Activated gamma-delta T cell treated with Interleukin-2 at 50 U/mL for 16 hours (primary cell): ENCODE measurements at regions not wholly inside any gene's neighbourhood (a gene's known extent, or its start where the extent isn't known, plus 50 kb on each side); places are given as distances from the start of the nearest gene placed in this dataset.
"Not testable (repeated sequence)": the region's sequence is repeated elsewhere in the genome, so short reads cannot be mapped to it uniquely, and the experiment has no call there.

Experiments used
- DNase-seq: peaks from one replicate; pipeline ENCODE4 v3.0.0-alpha.2; 2020

GRCh38 chr6:16039892-16040627 is 88.8 kb upstream of the MYLIP start:
- DNase-seq, result not testable (repeated sequence)

- DNase-seq, result no peak
Observed at GRCh38 chr6:16038938-16039337, 89.9 kb upstream of the MYLIP start.

DNA sequence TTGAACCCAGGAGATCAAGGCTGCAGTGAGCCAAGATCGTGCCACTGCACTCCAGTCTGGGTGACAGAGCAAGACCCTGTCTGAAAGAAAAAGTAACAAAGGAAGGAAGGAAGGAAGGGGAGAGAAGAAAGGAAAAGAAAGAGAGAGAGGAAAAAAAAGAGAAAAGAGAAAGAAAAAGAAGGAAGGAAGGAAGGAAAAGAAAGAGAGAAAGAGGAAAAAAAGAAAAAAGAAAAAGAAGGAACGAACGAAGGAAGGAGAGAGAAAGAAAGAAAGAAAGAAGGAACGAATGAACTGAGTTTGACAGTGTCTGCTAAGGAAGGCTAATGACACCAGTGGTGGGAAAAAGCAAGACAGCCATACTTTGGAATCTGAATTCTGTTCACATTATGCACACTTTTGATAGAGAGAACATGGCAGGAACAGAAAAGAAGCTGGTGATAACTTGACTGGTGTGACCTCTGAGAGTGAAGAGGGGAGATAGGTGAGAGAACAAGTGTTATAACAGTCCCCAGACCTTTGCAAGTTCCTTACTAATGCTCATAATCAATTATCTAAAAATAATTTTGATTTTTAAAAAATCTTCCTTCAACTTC is 93.3 kb upstream of the MYLIP start:
- no peak for DNase-seq

DNA sequence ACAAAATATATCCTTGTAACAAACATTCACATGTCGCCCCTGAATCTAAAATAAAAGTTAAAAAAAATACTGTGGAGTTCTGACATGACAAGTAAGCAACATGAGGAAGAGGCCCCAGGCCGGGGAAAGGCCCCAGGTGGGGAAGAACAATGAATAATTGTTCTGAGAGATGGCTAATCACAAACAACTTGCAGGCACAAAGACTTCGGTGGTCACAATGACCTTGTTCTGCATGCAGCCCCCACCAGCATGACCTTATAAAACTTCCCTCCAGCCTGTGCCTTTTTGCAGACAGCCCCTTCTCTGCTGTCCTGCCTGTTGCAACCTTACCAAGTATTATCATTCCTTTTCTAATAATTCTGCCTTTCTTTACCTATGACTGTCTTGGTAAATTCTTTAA is 95.7 kb upstream of the MYLIP start:
- DNase-seq, result no peak

DNA sequence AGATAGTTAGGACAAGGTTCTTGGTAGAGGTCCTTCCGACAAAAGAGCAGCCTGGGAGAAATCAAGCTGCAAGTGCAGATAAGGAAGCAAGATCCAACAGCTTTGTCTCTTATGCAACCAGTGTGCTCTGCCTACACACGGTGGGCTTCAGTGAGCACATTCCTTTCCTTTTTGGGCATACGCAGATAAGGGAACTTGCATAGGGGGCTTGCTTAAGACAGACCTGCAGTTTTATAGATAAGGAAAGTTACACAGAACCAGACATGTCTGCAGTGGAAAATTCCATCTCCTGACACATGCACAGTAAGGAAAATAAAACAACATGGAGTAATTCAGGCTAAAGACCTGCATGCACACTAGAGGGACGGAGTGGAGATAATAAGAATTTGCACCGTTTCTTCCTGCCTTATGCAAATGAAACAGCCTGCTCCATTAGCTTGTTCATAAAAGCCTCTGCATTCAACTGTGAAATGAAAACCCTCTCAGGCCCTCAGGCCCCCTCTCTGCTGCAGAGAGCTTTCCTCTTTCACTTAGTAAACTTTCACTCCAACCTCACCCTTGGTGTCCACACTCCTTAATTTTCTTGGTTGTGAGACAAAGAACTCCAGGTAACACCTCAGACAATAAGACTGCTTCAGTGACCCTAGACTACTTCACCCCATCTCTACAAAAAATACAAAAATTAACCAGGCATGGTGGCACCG is 97.5 kb upstream of the MYLIP start:
- DNase-seq, result no peak

DNA sequence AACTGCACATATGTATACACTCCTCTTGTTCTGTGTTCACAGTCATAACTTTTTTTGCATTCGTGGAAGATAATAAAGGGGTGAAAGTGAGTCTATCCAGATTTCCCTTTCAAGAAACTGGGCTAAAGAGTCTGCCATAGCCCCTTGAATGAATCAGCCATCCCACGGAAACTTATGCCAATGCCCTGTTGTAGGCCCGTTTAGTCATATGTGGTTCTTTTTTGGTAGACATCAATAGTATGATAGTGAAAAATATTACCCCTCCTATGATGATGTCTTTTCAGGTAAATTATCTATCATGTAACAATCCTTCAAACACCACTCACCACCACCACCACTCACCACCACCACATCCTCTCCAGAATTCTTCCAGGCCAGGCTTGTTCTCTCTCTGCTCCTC is 99.9 kb upstream of the MYLIP start:
- no peak for DNase-seq

GRCh38 chr6:16020259-16020658 is 108.6 kb upstream of the MYLIP start:
- DNase-seq, result no peak

GRCh38 chr6:16019462-16019861 is 109.4 kb upstream of the MYLIP start:
- no peak for DNase-seq

DNA sequence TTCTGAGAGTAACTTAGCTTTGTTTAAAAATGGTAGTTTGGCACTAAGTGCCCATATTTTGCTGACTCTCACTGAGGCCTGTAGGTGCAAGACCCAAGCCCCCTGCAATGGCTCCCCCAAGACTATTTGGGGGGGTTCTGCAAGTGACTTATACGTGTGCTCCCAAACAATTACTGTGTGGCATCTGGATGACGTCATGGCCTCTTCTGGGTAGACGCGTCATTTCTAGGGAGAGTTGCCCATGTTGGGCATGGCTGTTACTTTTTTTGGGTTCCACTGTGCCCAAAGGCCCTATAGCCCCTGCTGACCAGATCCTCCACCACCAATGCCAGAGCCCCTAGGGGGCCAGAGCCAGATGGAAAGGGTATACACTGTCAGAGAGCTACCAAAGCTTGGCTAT is 110.3 kb upstream of the MYLIP start:
- no peak for DNase-seq

DNA sequence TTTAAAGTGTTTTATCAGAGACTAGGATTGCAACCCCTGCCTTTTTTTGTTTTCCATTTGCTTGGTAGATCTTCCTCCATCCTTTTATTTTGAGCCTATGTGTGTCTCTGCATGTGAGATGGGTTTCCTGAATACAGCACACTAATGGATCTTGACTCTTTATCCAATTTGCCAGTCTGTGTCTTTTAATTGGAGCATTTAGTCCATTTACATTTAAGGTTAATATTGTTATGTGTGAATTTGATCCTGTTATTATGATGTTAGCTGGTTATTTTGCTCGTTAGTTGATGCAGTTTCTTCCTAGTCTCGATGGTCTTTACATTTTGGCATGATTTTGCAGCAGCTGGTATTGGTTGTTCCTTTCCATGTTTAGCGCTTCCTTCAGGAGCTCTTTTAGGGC is 114.6 kb upstream of the MYLIP start:
- not testable (repeated sequence) for DNase-seq

DNA sequence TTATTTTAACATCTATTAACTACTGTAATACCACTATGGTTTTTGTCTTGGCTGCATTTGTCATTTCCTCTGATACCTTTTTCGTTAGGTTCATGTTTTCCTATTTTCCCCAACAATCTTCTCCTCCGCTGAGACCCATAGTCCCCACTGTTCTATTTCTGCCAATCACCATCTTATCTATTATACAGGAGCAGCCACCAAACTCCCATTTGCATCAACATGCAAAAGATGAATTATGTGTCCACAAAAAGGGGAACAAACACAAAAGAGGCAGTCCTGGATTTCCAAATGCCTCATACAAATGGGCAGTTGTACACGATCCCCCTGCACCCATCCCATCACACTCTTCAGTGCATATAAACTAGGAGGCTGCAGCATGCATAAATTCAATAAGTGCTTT is 121.7 kb upstream of the MYLIP start:
- no peak for DNase-seq

GRCh38 chr6:16006681-16007080 is 122.2 kb upstream of the MYLIP start:
- no peak for DNase-seq

DNA sequence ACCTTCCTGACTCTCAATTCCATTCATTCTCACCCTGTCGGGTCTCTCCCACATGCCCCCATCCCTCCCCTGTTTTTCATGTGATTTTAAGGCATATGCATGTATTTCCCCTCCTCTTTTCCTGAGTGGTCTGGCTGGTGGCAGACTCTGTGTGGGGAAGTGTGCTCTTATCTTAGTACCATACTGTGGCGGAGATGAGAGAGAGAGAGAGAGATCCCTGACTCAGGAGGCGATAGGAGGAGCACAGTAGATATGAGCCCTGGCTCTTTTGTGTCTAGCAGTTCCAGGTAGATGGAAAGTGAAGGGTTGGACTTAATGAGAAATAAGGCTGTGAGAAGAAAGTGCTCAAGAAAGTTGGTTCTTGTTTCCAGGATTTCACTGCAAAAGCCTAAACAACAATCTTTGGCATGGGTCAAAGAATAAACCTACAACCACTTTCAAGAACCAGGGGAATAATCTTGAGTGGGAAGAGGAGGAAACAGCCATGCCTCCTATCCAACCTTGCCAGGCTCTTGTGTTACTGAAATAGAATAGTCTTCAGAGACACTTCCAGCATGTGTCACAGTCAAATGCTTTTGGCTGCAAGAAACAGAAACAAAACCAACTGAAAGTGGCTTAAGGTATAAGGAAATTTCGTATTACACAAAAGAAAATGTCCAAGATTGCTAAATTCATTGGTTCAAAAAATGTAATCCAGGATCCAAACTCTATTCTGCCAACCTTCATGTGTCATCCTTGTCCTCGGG is 123.8 kb upstream of the MYLIP start:
- no peak for DNase-seq

DNA sequence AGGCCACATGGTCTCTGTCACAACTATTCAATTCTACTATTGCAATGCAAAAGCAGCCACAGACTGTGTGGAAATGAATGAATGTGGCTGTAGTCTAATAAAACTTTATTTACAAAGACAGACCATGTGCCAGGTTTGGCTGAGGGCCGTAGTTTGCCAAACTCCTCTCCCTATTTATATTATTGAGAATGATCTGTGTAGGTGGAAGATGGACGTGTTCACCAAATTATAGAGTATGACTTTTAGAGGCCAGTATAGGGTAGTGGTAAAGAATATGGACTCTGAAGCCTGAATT is 125.7 kb upstream of the MYLIP start:
- no peak for DNase-seq

GRCh38 chr6:16002332-16003196 is 126.3 kb upstream of the MYLIP start:
- no peak for DNase-seq

DNA sequence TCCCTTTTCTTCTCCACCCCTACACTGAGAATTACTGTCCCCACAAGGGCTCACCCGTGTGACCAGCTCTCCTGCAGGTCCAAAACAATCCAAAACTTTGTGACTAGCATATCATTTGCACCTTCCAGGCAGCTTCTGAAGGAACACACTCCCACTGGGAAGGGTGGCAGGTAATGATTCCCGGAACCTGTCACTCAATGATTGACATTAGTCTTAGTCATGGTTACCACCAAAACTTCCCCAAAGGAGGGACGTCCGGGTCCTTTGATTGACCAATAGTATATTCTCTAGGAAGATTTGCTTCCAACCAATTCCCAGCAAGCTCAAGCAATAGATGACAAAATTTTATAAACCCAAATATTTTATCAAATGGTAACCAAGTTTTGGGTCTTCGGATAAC is 127.7 kb upstream of the MYLIP start:
- no peak for DNase-seq

DNA sequence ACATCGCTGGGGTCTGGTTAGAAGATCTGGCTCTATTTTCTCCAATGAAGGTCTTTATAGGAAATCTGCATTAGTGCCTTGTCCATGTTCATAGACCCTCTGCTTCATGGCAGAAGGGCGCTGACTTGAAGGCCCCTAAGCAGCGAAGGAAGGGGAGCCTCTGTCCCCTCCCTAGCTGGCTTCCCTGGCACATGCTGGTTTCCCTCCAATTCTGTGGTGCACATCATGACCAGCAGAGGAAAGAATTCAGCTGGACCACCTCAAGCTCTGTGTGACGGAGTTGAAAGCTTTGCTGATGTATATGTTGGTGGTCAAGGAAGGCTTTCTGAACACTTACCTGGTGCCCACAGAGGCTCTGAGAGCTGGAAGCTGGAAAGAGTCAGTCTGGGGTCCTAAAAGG is 129.7 kb upstream of the MYLIP start:
- DNase-seq, result no peak

GRCh38 chr6:15997586-15998388 is 131.1 kb upstream of the MYLIP start:
- DNase-seq, result no peak

DNA sequence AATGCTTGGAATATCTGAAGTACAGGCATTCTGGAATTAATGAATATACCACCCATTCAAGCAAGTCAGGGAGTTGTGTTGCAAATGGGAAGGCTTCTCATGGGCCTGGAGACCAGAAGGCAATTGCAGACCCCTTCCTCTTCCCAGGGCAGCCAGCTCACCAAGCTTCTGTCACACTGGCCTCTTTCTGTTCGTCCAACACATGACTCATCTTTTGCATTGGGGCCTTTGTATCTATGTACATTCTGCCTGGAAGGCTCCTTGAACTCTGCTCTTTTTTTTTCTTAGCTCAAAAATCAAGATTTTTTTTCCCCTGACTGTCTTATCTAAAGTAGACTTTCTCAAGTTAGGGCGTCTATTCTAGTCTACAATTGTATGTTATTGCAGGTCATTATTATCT is 132.9 kb upstream of the MYLIP start:
- DNase-seq, result no peak

- no peak for DNase-seq
Observed at GRCh38 chr6:15995493-15995892, 133.4 kb upstream of the MYLIP start.

DNA sequence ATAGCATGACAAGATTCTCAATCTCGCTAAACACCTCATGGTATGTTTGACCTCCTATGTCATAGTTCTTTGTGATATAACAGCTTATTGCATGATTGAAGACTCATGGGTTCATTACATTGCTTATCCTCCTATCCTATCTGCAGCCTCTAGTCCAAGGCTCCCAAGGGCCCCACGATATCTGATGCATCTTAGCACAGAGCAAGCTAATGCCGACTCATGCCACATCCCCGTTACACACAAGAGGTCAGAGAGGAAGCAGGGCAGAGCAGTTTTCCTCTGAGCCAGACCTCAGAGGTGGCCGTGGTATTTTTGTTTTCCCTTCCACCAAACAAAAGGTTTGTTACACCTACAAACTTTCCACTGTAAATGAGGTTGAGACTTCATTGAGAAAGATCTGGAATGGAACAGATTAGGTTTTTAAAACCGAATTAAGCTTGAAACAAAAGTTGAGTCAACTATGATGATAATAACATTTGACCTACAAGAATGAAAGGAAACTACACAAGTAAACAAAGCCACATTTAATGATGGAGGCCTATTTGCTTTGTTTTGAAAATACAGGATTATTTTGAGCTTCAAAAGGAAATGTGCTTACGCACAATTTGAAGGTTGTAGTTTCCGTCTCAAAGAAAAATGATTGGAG is 133.9 kb upstream of the MYLIP start:
- no peak for DNase-seq
